SJCRH30 (cell line): ENCODE measurements at regions not wholly inside any gene's neighbourhood (a gene's known extent, or its start where the extent isn't known, plus 50 kb on each side); places are given as distances from the start of the nearest gene placed in this dataset.
A peak's percentile ranks its signal among the peaks of the same experiment; 100 is the strongest.

Experiments
- DNase-seq, 2 experiments: peaks; one replicate each; pipeline ENCODE4 v3.0.0-alpha.2; 2015 to 2020
- H3K27ac ChIP-seq: fragments of 250-450 bp; sonication (Bioruptor Pico); 2 replicates; pipeline ENCODE4 v1.5.1; 2020; ENCODE audit warnings: mild to moderate bottlenecking, moderate library complexity
- H3K27me3 ChIP-seq: fragments of 250-450 bp; sonication (Bioruptor Pico); 2 replicates; pipeline ENCODE4 v1.5.1; 2020; ENCODE audit warnings: mild to moderate bottlenecking, moderate library complexity
- H3K36me3 ChIP-seq: fragments of 250-450 bp; sonication (Bioruptor Pico); 2 replicates; pipeline ENCODE4 v1.5.1; 2020; ENCODE audit warnings: mild to moderate bottlenecking, moderate library complexity
- H3K4me1 ChIP-seq: fragments of 250-450 bp; sonication (Bioruptor Pico); 2 replicates; pipeline ENCODE4 v1.5.1; 2020; ENCODE audit warnings: mild to moderate bottlenecking, moderate library complexity
- H3K4me3 ChIP-seq: fragments of 250-450 bp; sonication (Bioruptor Pico); 2 replicates; pipeline ENCODE4 v1.5.1; 2020; ENCODE audit warnings: mild to moderate bottlenecking, moderate library complexity
- H3K9me3 ChIP-seq: fragments of 250-450 bp; sonication (Bioruptor Pico); replicated peaks from 2 replicates; pipeline ENCODE4 v1.5.1; 2020; ENCODE audit warnings: mild to moderate bottlenecking, moderate library complexity

- no peaks in the 10 kb centered on the region for H3K27me3 ChIP-seq
- H3K9me3 ChIP-seq, result no peaks in the 10 kb centered on the region; the same call in 1 of the 2 replicates
- peak overlapping the region; percentile 18 for H3K27ac ChIP-seq
- peak; percentile 21 to 60 for DNase-seq
- H3K4me3 ChIP-seq, result peak overlapping the region; percentile 44
- H3K4me1 ChIP-seq, result peaks cover 20% of the 10 kb centered on the region; the same call in 1 of the 2 replicates
- no peaks in the 10 kb centered on the region for H3K36me3 ChIP-seq
These were observed 275.5 kb upstream of the IRX5 start for GRCh38 chr16:54655121-54655590.

- no peaks in the 10 kb centered on the region for H3K36me3 ChIP-seq
- peak; percentile 59 to 80 for DNase-seq
- no peaks in the 10 kb centered on the region for H3K27me3 ChIP-seq
- H3K9me3 ChIP-seq, result no peaks in the 10 kb centered on the region; the same call in 1 of the 2 replicates
- peaks cover 20% of the 10 kb centered on the region; the same call in 1 of the 2 replicates for H3K4me1 ChIP-seq
- H3K27ac ChIP-seq, result peak overlapping the region; percentile 18; the same call in 1 of the 2 replicates
- H3K4me3 ChIP-seq, result peak overlapping the region; percentile 44
These were observed 276.2 kb upstream of the IRX5 start for GRCh38 chr16:54654429-54654828.

DNA sequence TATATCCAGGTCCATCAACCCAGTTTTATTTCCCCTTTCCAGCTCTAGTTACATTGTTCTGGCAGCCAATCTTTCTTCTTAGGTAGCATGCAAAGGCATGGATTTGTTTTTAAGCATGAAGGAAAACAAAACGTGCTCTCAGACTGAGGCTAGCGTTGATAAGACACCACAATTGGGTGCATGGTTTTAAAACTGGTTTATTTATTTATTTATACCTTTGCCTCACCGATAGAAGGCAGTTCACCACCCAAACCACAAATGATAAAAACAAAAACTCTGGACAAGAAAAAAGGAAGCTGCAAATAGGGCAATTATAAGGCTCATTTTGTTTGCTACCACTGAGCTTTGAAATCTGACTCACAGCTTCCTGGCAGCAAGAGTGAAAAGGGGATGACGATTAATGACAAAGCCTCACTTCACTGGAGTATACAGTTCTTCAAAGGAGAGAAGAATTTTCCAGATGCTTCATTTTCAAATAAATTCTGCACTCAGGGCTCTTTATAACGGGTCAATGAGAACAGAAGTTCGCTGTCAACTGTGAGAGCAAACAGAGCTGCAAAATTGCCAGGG, 278.4 kb upstream of the IRX5 start:
- no peaks in the 10 kb centered on the region; the same call in 1 of the 2 replicates for H3K9me3 ChIP-seq
- DNase-seq, result no peak

DNA sequence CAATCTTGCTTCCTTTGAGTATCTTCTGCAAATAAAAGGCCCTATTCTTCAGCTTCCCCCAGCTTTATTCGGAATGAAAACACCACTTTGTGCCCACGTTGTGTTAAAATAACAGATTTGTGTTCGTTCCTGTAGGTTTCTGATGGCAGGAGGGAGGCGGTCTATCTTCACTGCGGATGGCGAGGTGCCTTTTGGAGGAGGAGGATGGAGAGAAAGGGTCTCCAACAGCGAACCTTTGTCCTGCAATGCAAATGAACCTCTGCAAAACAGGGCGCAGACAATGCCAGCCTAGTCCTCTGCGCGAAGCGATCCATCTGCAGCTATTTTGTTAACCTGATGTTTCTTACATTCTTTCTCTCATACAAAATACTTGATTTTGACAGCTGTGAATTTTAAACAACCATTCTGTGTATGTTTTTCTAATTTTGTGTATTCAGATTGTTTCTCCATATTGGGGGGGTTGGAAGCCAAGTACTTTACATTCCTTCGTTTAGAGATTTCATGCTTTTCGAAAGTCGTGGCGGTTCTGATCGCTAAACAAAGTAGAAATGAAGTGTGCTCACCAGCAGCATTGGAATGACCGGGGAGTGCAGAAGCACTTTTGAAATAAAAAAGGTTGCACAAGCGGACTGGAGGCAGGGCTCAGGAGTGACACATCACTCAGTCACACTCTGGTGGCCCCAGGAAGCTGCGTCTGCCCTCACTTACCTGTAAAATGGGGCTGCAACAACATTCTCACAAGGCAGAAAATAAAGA, 279.0 kb upstream of the IRX5 start:
- Histone ChIP-seq H3K4me1 (peaks cover 20% of the 10 kb centered on the region; the same call in 1 of the 2 replicates), H3K9me3 (no peaks in the 10 kb centered on the region; the same call in 1 of the 2 replicates), H3K27me3 (no peaks in the 10 kb centered on the region), H3K36me3 (no peaks in the 10 kb centered on the region), H3K4me3 (no peak overlapping the region), H3K27ac (no peak overlapping the region)
- no peak for DNase-seq

More for the DNA sequence above, 278.4 kb upstream of the IRX5 start:
- no peak overlapping the region for H3K27ac ChIP-seq
- no peaks in the 10 kb centered on the region for H3K27me3 ChIP-seq
- H3K4me3 ChIP-seq, result no peak overlapping the region
- H3K4me1 ChIP-seq, result peaks cover 20% of the 10 kb centered on the region; the same call in 1 of the 2 replicates
- H3K36me3 ChIP-seq, result no peaks in the 10 kb centered on the region

GRCh38 chr16:54649876-54650275, 280.8 kb upstream of the IRX5 start:
- no peaks in the 10 kb centered on the region for H3K36me3 ChIP-seq
- peak in 1 of 2 experiments; percentile 35 for DNase-seq
- no peak overlapping the region for H3K27ac ChIP-seq
- H3K9me3 ChIP-seq, result no peaks in the 10 kb centered on the region; the same call in 1 of the 2 replicates
- peaks cover 13% of the 10 kb centered on the region; the same call in 1 of the 2 replicates for H3K4me1 ChIP-seq
- H3K4me3 ChIP-seq, result no peak overlapping the region
- no peaks in the 10 kb centered on the region for H3K27me3 ChIP-seq

DNA sequence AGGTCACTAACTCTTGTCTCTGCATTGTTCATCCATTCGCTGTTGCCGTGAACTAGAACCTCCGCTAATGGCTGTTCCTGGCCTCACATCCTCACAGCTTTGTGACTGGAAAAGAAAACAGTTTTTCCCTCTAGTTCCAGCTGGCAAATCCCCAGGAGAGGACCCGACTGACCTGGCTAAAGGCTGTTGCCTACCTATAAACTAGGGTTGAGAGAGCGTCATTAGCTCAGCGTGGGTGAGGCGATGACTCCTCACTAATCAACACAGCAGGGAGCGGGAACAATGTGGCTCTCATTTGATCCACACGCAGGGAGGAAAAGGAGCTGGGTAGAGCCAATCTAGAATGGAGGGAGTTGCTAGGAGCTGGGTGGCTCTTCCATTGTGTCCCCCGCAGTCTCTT, 282.1 kb upstream of the IRX5 start:
- H3K9me3 ChIP-seq, result no peaks in the 10 kb centered on the region; the same call in 1 of the 2 replicates
- DNase-seq, result no peak
- peaks cover under 1% of the 10 kb centered on the region; the same call in 1 of the 2 replicates for H3K4me1 ChIP-seq
- no peaks in the 10 kb centered on the region for H3K36me3 ChIP-seq
- H3K27me3 ChIP-seq, result peaks cover 5% of the 10 kb centered on the region; the same call in 1 of the 2 replicates
- H3K4me3 ChIP-seq, result no peak overlapping the region
- no peak overlapping the region for H3K27ac ChIP-seq

DNA sequence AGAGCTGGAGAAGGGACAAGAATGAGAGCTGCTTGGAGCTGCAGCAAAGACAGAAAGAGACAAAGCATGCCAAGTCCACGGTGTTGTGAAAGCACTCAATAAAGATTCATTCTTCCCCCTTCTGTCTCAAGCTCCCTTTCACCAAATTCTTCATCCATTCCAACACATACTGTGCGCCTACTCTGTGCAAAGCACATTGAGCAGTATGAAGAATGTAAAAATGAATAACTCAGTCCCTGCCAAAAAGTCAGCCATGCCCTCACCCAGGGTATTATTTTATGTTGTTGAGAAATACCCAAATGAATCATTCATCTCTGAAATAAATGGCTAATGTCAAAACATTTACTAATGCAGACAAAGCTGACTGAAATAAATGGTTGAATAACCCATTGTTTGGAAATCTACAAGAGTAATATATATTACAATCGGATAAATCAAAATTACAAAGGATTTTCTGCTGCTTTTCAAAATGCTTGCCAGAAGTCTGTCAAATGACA, 282.9 kb upstream of the IRX5 start:
- no peaks in the 10 kb centered on the region for H3K9me3 ChIP-seq
- DNase-seq, result no peak
- H3K36me3 ChIP-seq, result no peaks in the 10 kb centered on the region
- peaks cover 5% of the 10 kb centered on the region; the same call in 1 of the 2 replicates for H3K27me3 ChIP-seq
- no peak overlapping the region for H3K4me3 ChIP-seq
- no peaks in the 10 kb centered on the region for H3K4me1 ChIP-seq
- H3K27ac ChIP-seq, result no peak overlapping the region

DNA sequence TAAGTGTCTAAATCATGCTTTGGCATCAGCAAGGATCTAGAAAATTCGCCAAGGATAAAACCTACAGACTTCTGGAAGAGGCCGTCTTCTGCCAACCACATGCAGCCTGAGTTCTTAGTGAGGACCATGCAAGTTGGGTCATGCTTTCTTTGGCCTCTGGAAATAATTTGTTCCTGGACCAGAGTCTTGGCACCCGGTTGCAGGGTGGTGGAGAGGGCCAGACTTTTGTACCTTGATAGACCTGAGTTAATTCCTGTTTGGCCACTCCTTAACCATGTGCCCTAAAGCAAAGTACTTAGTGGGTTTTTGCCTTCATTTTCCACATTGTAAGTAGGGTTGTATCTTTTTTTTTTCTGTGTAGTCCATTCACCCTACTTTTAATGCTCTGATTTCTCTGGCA, 283.4 kb upstream of the IRX5 start:
- Histone ChIP-seq H3K27me3 (peaks cover 5% of the 10 kb centered on the region; the same call in 1 of the 2 replicates), H3K4me1 (no peaks in the 10 kb centered on the region), H3K27ac (no peak overlapping the region), H3K9me3 (no peaks in the 10 kb centered on the region), H3K4me3 (no peak overlapping the region), H3K36me3 (no peaks in the 10 kb centered on the region)
- DNase-seq, result no peak

- no peak overlapping the region for H3K27ac ChIP-seq
- no peak for DNase-seq
- H3K4me3 ChIP-seq, result no peak overlapping the region
- no peaks in the 10 kb centered on the region for H3K9me3 ChIP-seq
- H3K36me3 ChIP-seq, result no peaks in the 10 kb centered on the region
- peaks cover 5% of the 10 kb centered on the region; the same call in 1 of the 2 replicates for H3K27me3 ChIP-seq
- no peaks in the 10 kb centered on the region for H3K4me1 ChIP-seq
These were observed 285.3 kb upstream of the IRX5 start for GRCh38 chr16:54645345-54645744.

DNA sequence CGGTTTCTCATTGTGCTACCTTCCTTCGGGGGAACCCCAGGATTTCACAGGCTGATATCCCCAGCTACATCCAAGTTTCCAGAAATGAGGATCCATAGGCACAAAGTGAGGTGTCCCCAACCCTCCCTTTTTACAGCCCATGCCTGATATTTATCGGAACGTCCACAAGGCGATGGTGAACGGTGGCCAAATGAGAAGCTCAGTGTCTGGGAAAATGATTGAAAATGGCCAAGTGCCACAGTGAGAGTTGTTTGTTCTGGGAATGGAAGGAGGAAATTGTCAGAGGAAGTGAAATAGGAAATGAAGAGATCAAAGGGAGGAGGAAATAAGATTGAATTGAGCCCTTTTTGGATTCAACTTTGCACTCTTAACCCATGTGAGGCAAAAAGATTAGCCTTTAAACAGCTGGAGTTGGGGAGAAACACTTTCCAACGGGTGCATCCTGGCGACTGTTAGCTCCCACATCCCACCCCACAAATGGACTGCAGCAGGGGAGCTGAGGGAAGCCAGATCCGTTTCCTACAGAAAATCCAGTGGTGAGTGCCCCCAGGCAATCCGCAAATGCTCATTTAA, 294.4 kb upstream of the IRX5 start:
- Histone ChIP-seq H3K27me3 (peaks cover 3% of the 10 kb centered on the region; the same call in 1 of the 2 replicates), H3K4me3 (no peak overlapping the region), H3K27ac (no peak overlapping the region), H3K4me1 (no peaks in the 10 kb centered on the region), H3K9me3 (no peaks in the 10 kb centered on the region), H3K36me3 (no peaks in the 10 kb centered on the region)
- no peak for DNase-seq

- H3K36me3 ChIP-seq, result no peaks in the 10 kb centered on the region
- H3K4me3 ChIP-seq, result no peak overlapping the region
- H3K9me3 ChIP-seq, result no peaks in the 10 kb centered on the region
- H3K27me3 ChIP-seq, result peaks cover 3% of the 10 kb centered on the region; the same call in 1 of the 2 replicates
- no peak overlapping the region for H3K27ac ChIP-seq
- peak; percentile 41 to 72 for DNase-seq
- no peaks in the 10 kb centered on the region for H3K4me1 ChIP-seq
These were observed 296.7 kb upstream of the IRX5 start for GRCh38 chr16:54633943-54634362.

GRCh38 chr16:54632322-54633220, 298.1 kb upstream of the IRX5 start:
- Histone ChIP-seq H3K4me3 (no peak overlapping the region), H3K9me3 (no peaks in the 10 kb centered on the region), H3K36me3 (no peaks in the 10 kb centered on the region), H3K27me3 (peaks cover 3% of the 10 kb centered on the region; the same call in 1 of the 2 replicates), H3K27ac (no peak overlapping the region), H3K4me1 (no peaks in the 10 kb centered on the region)
- no peak for DNase-seq

- Histone ChIP-seq H3K4me1 (no peaks in the 10 kb centered on the region), H3K36me3 (no peaks in the 10 kb centered on the region), H3K4me3 (no peak overlapping the region), H3K9me3 (no peaks in the 10 kb centered on the region), H3K27me3 (peaks cover 3% of the 10 kb centered on the region; the same call in 1 of the 2 replicates), H3K27ac (no peak overlapping the region)
- no peak for DNase-seq
These were observed 298.9 kb upstream of the IRX5 start for GRCh38 chr16:54631782-54632181.
